ENCODE measurements at regions not wholly inside any gene's neighbourhood (a gene's known extent, or its start where the extent isn't known, plus 50 kb on each side); places are given as distances from the start of the nearest gene placed in this dataset.

- H3K27ac Mint-ChIP-seq: no peak overlapping the region
- ATAC-seq: no peak
- H3K9me3 Mint-ChIP-seq (ENCODE audit: low read depth): peaks cover 9% of the 10 kb centered on the region
- CTCF ChIA-PET: no interaction called here
- no peaks in the 10 kb centered on the region for H3K36me3 Mint-ChIP-seq
- no peak overlapping the region for H3K4me3 Mint-ChIP-seq
- H3K4me1 Mint-ChIP-seq: no peaks in the 10 kb centered on the region
- no peaks in the 10 kb centered on the region for H3K27me3 Mint-ChIP-seq
- DNase-seq: no peak
Measured at GRCh38 chr1:82446955-82447354, 646.2 kb downstream of the ADGRL2 start.

- peaks cover 7% of the 10 kb centered on the region for H3K9me3 Mint-ChIP-seq (ENCODE audit: low read depth)
- H3K36me3 Mint-ChIP-seq: no peaks in the 10 kb centered on the region
- H3K4me1 Mint-ChIP-seq: no peaks in the 10 kb centered on the region
- H3K27me3 Mint-ChIP-seq: no peaks in the 10 kb centered on the region
- ATAC-seq: no peak
- no peak overlapping the region for H3K4me3 Mint-ChIP-seq
- no peak for DNase-seq
- no peak overlapping the region for H3K27ac Mint-ChIP-seq
- CTCF ChIA-PET: no interaction called here
Measured at GRCh38 chr1:82446236-82446635, 645.5 kb downstream of the ADGRL2 start.

GRCh38 chr1:82445827-82446226, 645.1 kb downstream of the ADGRL2 start:
- CTCF ChIA-PET: no interaction called here
- H3K27ac Mint-ChIP-seq: no peak overlapping the region
- H3K4me1 Mint-ChIP-seq: no peaks in the 10 kb centered on the region
- no peaks in the 10 kb centered on the region for H3K27me3 Mint-ChIP-seq
- H3K36me3 Mint-ChIP-seq: no peaks in the 10 kb centered on the region
- H3K9me3 Mint-ChIP-seq (ENCODE audit: low read depth): peaks cover 7% of the 10 kb centered on the region
- no peak for DNase-seq
- ATAC-seq: no peak
- no peak overlapping the region for H3K4me3 Mint-ChIP-seq

- Mint-ChIP-seq H3K4me3 (no peak overlapping the region), H3K27me3 (no peaks in the 10 kb centered on the region), H3K27ac (no peak overlapping the region), H3K36me3 (no peaks in the 10 kb centered on the region), H3K4me1 (no peaks in the 10 kb centered on the region), H3K9me3 (ENCODE audit: low read depth) (peaks cover 6% of the 10 kb centered on the region)
- ATAC-seq (no peak), DNase-seq (no peak)
- CTCF ChIA-PET: no interaction called here
Measured at GRCh38 chr1:82445132-82445531, 644.4 kb downstream of the ADGRL2 start.

- CTCF ChIA-PET: no interaction called here
- ATAC-seq (no peak), DNase-seq (no peak)
- H3K36me3 Mint-ChIP-seq: no peaks in the 10 kb centered on the region
- peaks cover 2% of the 10 kb centered on the region for H3K9me3 Mint-ChIP-seq (ENCODE audit: low read depth)
- no peaks in the 10 kb centered on the region for H3K4me1 Mint-ChIP-seq
- H3K4me3 Mint-ChIP-seq: no peak overlapping the region
- H3K27me3 Mint-ChIP-seq: no peaks in the 10 kb centered on the region
- no peak overlapping the region for H3K27ac Mint-ChIP-seq
Measured at GRCh38 chr1:82441402-82441801, 640.7 kb downstream of the ADGRL2 start.

GRCh38 chr1:82423174-82423815, 622.6 kb downstream of the ADGRL2 start:
- no peak overlapping the region for H3K4me3 Mint-ChIP-seq
- peaks cover 2% of the 10 kb centered on the region for H3K9me3 Mint-ChIP-seq (ENCODE audit: low read depth)
- H3K36me3 Mint-ChIP-seq: no peaks in the 10 kb centered on the region
- no peaks in the 10 kb centered on the region for H3K27me3 Mint-ChIP-seq
- no peak for DNase-seq
- no peak for ATAC-seq
- CTCF ChIA-PET: no interaction called here
- no peaks in the 10 kb centered on the region for H3K4me1 Mint-ChIP-seq
- H3K27ac Mint-ChIP-seq: no peak overlapping the region

- no peak for DNase-seq
- no peak overlapping the region for H3K4me3 Mint-ChIP-seq
- no peaks in the 10 kb centered on the region for H3K9me3 Mint-ChIP-seq (ENCODE audit: low read depth)
- no peaks in the 10 kb centered on the region for H3K36me3 Mint-ChIP-seq
- CTCF ChIA-PET: no interaction called here
- no peaks in the 10 kb centered on the region for H3K27me3 Mint-ChIP-seq
- ATAC-seq: no peak
- H3K27ac Mint-ChIP-seq: no peak overlapping the region
- H3K4me1 Mint-ChIP-seq: no peaks in the 10 kb centered on the region
Measured at GRCh38 chr1:82421782-82422181, 621.0 kb downstream of the ADGRL2 start.

GRCh38 chr1:82420584-82420983, 619.9 kb downstream of the ADGRL2 start:
- Mint-ChIP-seq H3K36me3 (no peaks in the 10 kb centered on the region), H3K4me1 (no peaks in the 10 kb centered on the region), H3K27ac (no peak overlapping the region), H3K9me3 (ENCODE audit: low read depth) (no peaks in the 10 kb centered on the region), H3K27me3 (no peaks in the 10 kb centered on the region), H3K4me3 (no peak overlapping the region)
- DNase-seq: no peak
- ATAC-seq: no peak
- CTCF ChIA-PET: no interaction called here

GRCh38 chr1:82411605-82412004, 610.9 kb downstream of the ADGRL2 start:
- no peak overlapping the region for H3K4me3 Mint-ChIP-seq
- H3K36me3 Mint-ChIP-seq: no peaks in the 10 kb centered on the region
- no peak for DNase-seq
- H3K27me3 Mint-ChIP-seq: no peaks in the 10 kb centered on the region
- H3K27ac Mint-ChIP-seq: no peak overlapping the region
- H3K9me3 Mint-ChIP-seq (ENCODE audit: low read depth): peaks cover 4% of the 10 kb centered on the region
- CTCF ChIA-PET: no interaction called here
- no peaks in the 10 kb centered on the region for H3K4me1 Mint-ChIP-seq
- ATAC-seq: no peak

- Mint-ChIP-seq H3K27ac (no peak overlapping the region), H3K9me3 (ENCODE audit: low read depth) (peaks cover 8% of the 10 kb centered on the region), H3K4me1 (no peaks in the 10 kb centered on the region), H3K36me3 (no peaks in the 10 kb centered on the region), H3K27me3 (no peaks in the 10 kb centered on the region), H3K4me3 (no peak overlapping the region)
- no peak for ATAC-seq
- CTCF ChIA-PET: no interaction called here
- DNase-seq: no peak
Measured at GRCh38 chr1:82405333-82405732, 604.6 kb downstream of the ADGRL2 start.

GRCh38 chr1:82401116-82401515, 600.4 kb downstream of the ADGRL2 start:
- CTCF ChIA-PET: no interaction called here
- H3K4me1 Mint-ChIP-seq: no peaks in the 10 kb centered on the region

GRCh38 chr1:82400521-82400920, 599.8 kb downstream of the ADGRL2 start:
- no peak for DNase-seq
- CTCF ChIA-PET: no interaction called here
- H3K27me3 Mint-ChIP-seq: no peaks in the 10 kb centered on the region
- no peak for ATAC-seq
- H3K27ac Mint-ChIP-seq: no peak overlapping the region
- H3K9me3 Mint-ChIP-seq (ENCODE audit: low read depth): no peaks in the 10 kb centered on the region
- H3K4me1 Mint-ChIP-seq: no peaks in the 10 kb centered on the region
- H3K36me3 Mint-ChIP-seq: no peaks in the 10 kb centered on the region
- H3K4me3 Mint-ChIP-seq: no peak overlapping the region

More at GRCh38 chr1:82401116-82401515, 600.4 kb downstream of the ADGRL2 start:
- no peaks in the 10 kb centered on the region for H3K27me3 Mint-ChIP-seq
- ATAC-seq (no peak), DNase-seq (no peak)
- peaks cover 1% of the 10 kb centered on the region for H3K9me3 Mint-ChIP-seq (ENCODE audit: low read depth)
- no peak overlapping the region for H3K4me3 Mint-ChIP-seq
- no peak overlapping the region for H3K27ac Mint-ChIP-seq
- H3K36me3 Mint-ChIP-seq: no peaks in the 10 kb centered on the region

- CTCF ChIA-PET: no interaction called here
- Mint-ChIP-seq H3K27ac (no peak overlapping the region), H3K4me3 (no peak overlapping the region), H3K27me3 (no peaks in the 10 kb centered on the region), H3K36me3 (no peaks in the 10 kb centered on the region), H3K4me1 (no peaks in the 10 kb centered on the region), H3K9me3 (ENCODE audit: low read depth) (no peaks in the 10 kb centered on the region)
- DNase-seq: no peak
- no peak for ATAC-seq
Measured at GRCh38 chr1:82399093-82399492, 598.4 kb downstream of the ADGRL2 start.

- no peaks in the 10 kb centered on the region for H3K9me3 Mint-ChIP-seq (ENCODE audit: low read depth)
- CTCF ChIA-PET: no interaction called here
- no peaks in the 10 kb centered on the region for H3K4me1 Mint-ChIP-seq
Measured at GRCh38 chr1:82398357-82398756, 597.6 kb downstream of the ADGRL2 start.

GRCh38 chr1:82395440-82395839, 594.7 kb downstream of the ADGRL2 start:
- H3K27me3 Mint-ChIP-seq: no peaks in the 10 kb centered on the region
- ATAC-seq (no peak), DNase-seq (no peak)
- no peak overlapping the region for H3K27ac Mint-ChIP-seq
- no peaks in the 10 kb centered on the region for H3K36me3 Mint-ChIP-seq
- no peak overlapping the region for H3K4me3 Mint-ChIP-seq
- no peaks in the 10 kb centered on the region for H3K9me3 Mint-ChIP-seq (ENCODE audit: low read depth)
- H3K4me1 Mint-ChIP-seq: no peaks in the 10 kb centered on the region
- CTCF ChIA-PET: no interaction called here

More at GRCh38 chr1:82398357-82398756, 597.6 kb downstream of the ADGRL2 start:
- Mint-ChIP-seq H3K36me3 (no peaks in the 10 kb centered on the region), H3K27ac (no peak overlapping the region), H3K4me3 (no peak overlapping the region), H3K27me3 (no peaks in the 10 kb centered on the region)
- ATAC-seq (no peak), DNase-seq (no peak)

Measured in activated CD8-positive, alpha-beta memory T cell treated with anti-CD3 and anti-CD28 coated beads, Interleukin-2, amount 10 ng/mL, durations not matched to agents 7 days and 5 days (primary cell).